HepG2 (cell line): ENCODE measurements at regions not wholly inside any gene's neighbourhood (a gene's known extent, or its start where the extent isn't known, plus 50 kb on each side); places are given as distances from the start of the nearest gene placed in this dataset.
A peak's percentile ranks its signal among the peaks of the same experiment; 100 is the strongest.

Experiments used
- ATAC-seq: fragments of 200-7000 bp; cut with Tn5 transposase; 3 replicates; pipeline ENCODE4 v1.9.1; 2020; ENCODE audit warnings: mild to moderate bottlenecking, moderate library complexity
- BruUV-seq: library from RNA; stranded (reverse); fragments of 400-500 nt; replicated peaks from 2 replicates; lab custom pipeline; 2021; lab: Mats Ljungman, UMichigan
- CTCF ChIA-PET: fragments of 300-600 bp; formaldehyde crosslinking; extraction: SDS; loops from one replicate; lab custom pipeline; 2021; ENCODE audit warnings: low total read pairs, inconsistent platforms, low intra/inter-chr PET ratio; lab: Yijun Ruan, JAX
- POLR2A ChIA-PET: fragments of 350-600 bp; sonication (Branson Sonifier 250); formaldehyde crosslinking; loops from one replicate; lab custom pipeline; 2020; ENCODE audit warnings: antibody characterized with exemption, inconsistent platforms; lab: Yijun Ruan, JAX
- DNase-seq: peaks from one replicate; pipeline ENCODE4 v3.0.0-alpha.2; 2015; ENCODE audit warnings: low spot score
- FAIRE-seq: peaks from 3 replicates; lab custom pipeline; 2011; peaks lifted over from hg19 to GRCh38; lab: Jason Lieb, UNC
- H2AFZ ChIP-seq: one replicate; pipeline ENCODE4 v1.6.1; 2011; ENCODE audit warnings: low read length, inconsistent platforms
- H3K27ac ChIP-seq: fragments of 300-600 bp; 3 replicates; pipeline ENCODE4 v1.8.0; 2011; ENCODE audit warnings: mixed run types, mild to moderate bottlenecking, mixed read lengths, low read length, inconsistent platforms; ENCODE audit not compliant: insufficient read depth; ENCODE audit errors: extremely low read length
- H3K27me3 ChIP-seq, 2 experiments: fragments of 200-600 bp in 1 of 2; 2 replicates in 1 of 2; 3 replicates in 1 of 2; pipeline versions ENCODE4 v1.6.0 to v1.8.0; 2011; ENCODE audit warnings: low read length in 2 of 2, mild to moderate bottlenecking in 2 of 2, moderate library complexity in 2 of 2, inconsistent platforms in 1 of 2; ENCODE audit not compliant: insufficient read depth in 2 of 2, control insufficient read depth in 1 of 2
- H3K36me3 ChIP-seq, 2 experiments: fragments of 200-600 bp in 1 of 2; replicated peaks in 1 of 2; 2 replicates in 1 of 2; 3 replicates in 1 of 2; pipeline versions ENCODE4 v1.5.1 to v1.8.0; 2011; ENCODE audit warnings: low read length in 2 of 2, inconsistent platforms in 1 of 2; ENCODE audit not compliant: insufficient read depth in 2 of 2, control insufficient read depth in 1 of 2
- H3K4me1 ChIP-seq: 2 replicates; pipeline ENCODE4 v1.5.1; 2012; ENCODE audit warnings: low read length, inconsistent platforms; ENCODE audit not compliant: insufficient read depth
- H3K4me2 ChIP-seq: 2 replicates; pipeline ENCODE4 v1.6.0; 2011; ENCODE audit warnings: low read depth, low read length, inconsistent platforms
- H3K4me3 ChIP-seq, 3 experiments: fragments of 200-600 bp in 1 of 3; sonication (generic), shearing (Covaris generic) in 1 of 3; replicated peaks in 1 of 3; 2 replicates each; pipeline ENCODE4 v1.5.1; 2011 to 2016; ENCODE audit warnings: low read length in 3 of 3, inconsistent platforms in 2 of 3, low read depth in 2 of 3, mild to moderate bottlenecking in 2 of 3, control low read depth in 1 of 3, mixed read lengths in 1 of 3; ENCODE audit not compliant: insufficient read depth in 1 of 3
- H3K79me2 ChIP-seq: one replicate; pipeline ENCODE4 v1.6.1; 2011; ENCODE audit warnings: low read length, inconsistent platforms; ENCODE audit not compliant: insufficient read depth
- H3K9ac ChIP-seq: 2 replicates; pipeline ENCODE4 v1.6.0; 2011; ENCODE audit warnings: mild to moderate bottlenecking, low read depth, low read length, inconsistent platforms; ENCODE audit not compliant: insufficient read depth
- H3K9me3 ChIP-seq: 2 replicates; pipeline ENCODE4 v1.5.1; 2012; ENCODE audit warnings: mild to moderate bottlenecking, low read length
- H4K20me1 ChIP-seq: 2 replicates; pipeline ENCODE4 v1.6.0; 2011; ENCODE audit warnings: inconsistent platforms, mild to moderate bottlenecking, low read length, moderate library complexity; ENCODE audit not compliant: insufficient read depth
- ELF1 ChIP-seq: sonication (generic); formaldehyde crosslinking; IDR thresholded peaks from 2 replicates; pipeline ENCODE4 v1.4.0; 2020; ENCODE audit warnings: missing genetic modification reagents
- HNF4A ChIP-seq: sonication (generic); formaldehyde crosslinking; IDR thresholded peaks from 2 replicates; pipeline ENCODE4 v1.4.0; 2020; ENCODE audit warnings: missing genetic modification reagents
- NPAS2 ChIP-seq: sonication (generic); formaldehyde crosslinking; IDR thresholded peaks from 2 replicates; pipeline ENCODE4 v1.8.0; 2022; ENCODE audit warnings: mild to moderate bottlenecking, missing genetic modification reagents, borderline replicate concordance
- NRL ChIP-seq: sonication (generic); formaldehyde crosslinking; IDR thresholded peaks from 2 replicates; pipeline ENCODE4 v1.5.0; 2020; ENCODE audit warnings: missing genetic modification reagents, mild to moderate bottlenecking, moderate library complexity, borderline replicate concordance
- PAF1 ChIP-seq: IDR thresholded peaks from 2 replicates; pipeline ENCODE4 v1.6.1; 2016; ENCODE audit warnings: missing genetic modification reagents, missing compliant biosample characterization
- SP1 ChIP-seq, 2 experiments: fragments of 450-650 bp in 1 of 2; sonication (generic) in 1 of 2; formaldehyde crosslinking in 1 of 2; IDR thresholded peaks; 2 replicates each; pipeline versions ENCODE4 v1.4.0 to v1.6.1; 2016 to 2020; ENCODE audit warnings: missing genetic modification reagents in 1 of 2
- ZBTB8A ChIP-seq: sonication (generic); formaldehyde crosslinking; IDR thresholded peaks from 2 replicates; pipeline ENCODE4 v1.4.0; 2020; ENCODE audit warnings: mild to moderate bottlenecking, low read depth, missing genetic modification reagents, borderline replicate concordance
- ZC3H13 ChIP-seq: sonication (generic); formaldehyde crosslinking; IDR thresholded peaks from 2 replicates; pipeline ENCODE4 v1.8.1; 2023; ENCODE audit warnings: mild to moderate bottlenecking, missing genetic modification reagents, moderate library complexity
- ZNF30 ChIP-seq: sonication (generic); formaldehyde crosslinking; IDR thresholded peaks from 2 replicates; pipeline ENCODE4 v1.5.0; 2020; ENCODE audit warnings: mild to moderate bottlenecking, missing genetic modification reagents
- ZNF446 ChIP-seq: sonication (generic); formaldehyde crosslinking; IDR thresholded peaks from 2 replicates; pipeline ENCODE4 v1.5.0; 2020; ENCODE audit warnings: mild to moderate bottlenecking, missing genetic modification reagents
- ZNF614 ChIP-seq: IDR thresholded peaks from 2 replicates; pipeline ENCODE4 v1.6.1; 2018; ENCODE audit warnings: missing biosample characterization, missing genetic modification reagents, inconsistent platforms, borderline replicate concordance
- ZNF772 ChIP-seq: sonication (generic); formaldehyde crosslinking; IDR thresholded peaks from 2 replicates; pipeline ENCODE4 v1.5.0; 2020; ENCODE audit warnings: mild to moderate bottlenecking, missing genetic modification reagents
- WGBS: methylation state at CpG from one replicate; pipeline ENCODE4 v1.1.6; 2017; ENCODE audit warnings: low lambda C conversion rate; 5-methylcytosine and 5-hydroxymethylcytosine counted together
- in situ Hi-C: cut with HindIII; loops from 2 replicates; pipeline ENCODE4 v1.10.0; 2017; ENCODE audit warnings: low pct_unique_long_range_greater_than_20kb; ENCODE audit not compliant: extremely low pct_ligation_motif_present
- intact Hi-C: fragments of 100-400 bp; cut with micrococcal nuclease; formaldehyde crosslinking; loops from one replicate; pipeline ENCODE4 v1.10.0; 2022; ENCODE audit not compliant: unreplicated experiment

DNA sequence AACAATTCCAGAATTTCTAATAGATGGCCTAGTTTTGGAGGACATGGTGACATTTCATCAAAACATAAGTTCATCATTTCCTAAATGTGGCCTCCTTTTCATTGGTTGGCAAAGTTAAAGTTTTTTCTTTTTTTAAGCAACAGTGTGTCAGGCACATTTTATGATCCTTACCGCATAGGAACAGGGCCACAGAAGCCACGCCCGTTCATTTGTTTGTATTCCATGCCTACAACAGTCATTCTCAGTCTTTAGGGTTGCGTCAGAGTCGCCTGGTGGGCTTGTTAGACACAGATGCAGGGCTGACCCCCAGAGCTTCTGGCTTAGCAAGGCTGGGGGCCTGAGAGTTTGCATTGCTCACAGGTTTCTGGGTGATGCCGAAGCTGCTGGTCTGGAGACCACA lies 130.2 kb downstream of the HSD17B3 start:
- CTCF ChIA-PET = no interaction called here
- DNase-seq = no peak
- no peak overlapping the region for H3K27ac ChIP-seq
- H2AFZ ChIP-seq = no peak overlapping the region
- WGBS = 43% methylated on average over 6 of the region's 6 CpGs
- H3K79me2 ChIP-seq = no peaks in the 10 kb centered on the region
- no peak overlapping the region for H3K4me2 ChIP-seq
- intact Hi-C loops = no loop called here
- FAIRE-seq = no peak
- H3K9me3 ChIP-seq = no peaks in the 10 kb centered on the region
- TF ChIP-seq ZNF614 (CRISPR knock-in tag) (no peak), HNF4A (CRISPR knock-in tag) (no peak)
- ATAC-seq = no peak
- H4K20me1 ChIP-seq = no peaks in the 10 kb centered on the region
- peaks cover 4 to 10% of the 10 kb centered on the region in 2 experiments; a peak in 3 of 5 replicates for H3K27me3 ChIP-seq
- peaks cover 46% of the 10 kb centered on the region for H3K4me1 ChIP-seq
- no peak overlapping the region for H3K4me3 ChIP-seq
- no TSS peak for BruUV-seq
- no peaks in the 10 kb centered on the region for H3K36me3 ChIP-seq
- in situ Hi-C loops = no loop called here
- H3K9ac ChIP-seq = no peak overlapping the region
- POLR2A ChIA-PET = no interaction called here

DNA sequence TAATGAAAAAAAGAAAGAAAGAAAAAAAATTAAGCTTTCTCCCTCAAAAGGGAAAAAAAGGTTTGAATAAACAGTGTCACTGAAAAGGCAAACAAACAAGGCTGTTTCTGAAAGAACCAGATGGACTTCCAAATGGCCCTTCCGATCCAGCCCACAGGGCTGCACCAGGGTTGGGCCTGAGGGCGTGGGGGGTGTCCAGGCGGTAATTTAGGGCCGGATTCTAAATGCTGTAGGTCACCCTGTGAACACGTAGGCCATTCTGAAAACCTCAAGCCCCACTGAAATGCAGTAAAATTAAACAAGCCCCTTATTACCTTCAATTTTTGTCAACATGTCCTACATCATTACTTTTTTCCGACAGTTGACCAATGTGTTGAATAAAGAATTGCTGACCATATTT lies 132.1 kb downstream of the HSD17B3 start:
- H3K4me1 ChIP-seq = peaks cover 38% of the 10 kb centered on the region
- no peaks in the 10 kb centered on the region for H3K79me2 ChIP-seq
- no peaks in the 10 kb centered on the region for H3K9me3 ChIP-seq
- no peak for FAIRE-seq
- H3K27ac ChIP-seq = no peak overlapping the region
- H3K27me3 ChIP-seq = peaks cover 4 to 10% of the 10 kb centered on the region in 2 experiments; a peak in 3 of 5 replicates
- ChIA-PET POLR2A (no interaction called here), CTCF (no interaction called here)
- H3K4me3 ChIP-seq = peak overlapping the region; percentile 14 to 60 (median 18); a peak in 3 of 6 replicates
- BruUV-seq = no TSS peak
- no peak for TF ChIP-seq ZNF30
- TF ChIP-seq PAF1 (CRISPR knock-in tag) = no peak
- TF ChIP-seq NRL (CRISPR knock-in tag) = no peak
- no peak for TF ChIP-seq ZBTB8A (CRISPR knock-in tag)
- no peak for TF ChIP-seq ZC3H13
- no peak for TF ChIP-seq NPAS2 (CRISPR knock-in tag)
- no peak for TF ChIP-seq SP1 (IDR thresholded peaks at IDR 0.05)
- no peak for TF ChIP-seq SP1 (CRISPR knock-in tag; IDR thresholded peaks at IDR 0.05)
- TF ChIP-seq ELF1 (CRISPR knock-in tag) = no peak
- TF ChIP-seq ZNF446 = no peak
- TF ChIP-seq ZNF772 (CRISPR knock-in tag) = no peak
- no peak overlapping the region for H2AFZ ChIP-seq
- in situ Hi-C loops (no loop called here), intact Hi-C loops (no loop called here)
- H3K9ac ChIP-seq = no peak overlapping the region
- no peaks in the 10 kb centered on the region for H4K20me1 ChIP-seq
- H3K4me2 ChIP-seq = peak overlapping the region; percentile 76
- ATAC-seq = peak; percentile 39; the same call in 1 of the 3 replicates
- WGBS = 21% methylated on average over 5 of the region's 6 CpGs
- H3K36me3 ChIP-seq = no peaks in the 10 kb centered on the region
- DNase-seq = no peak
